Body of pancreas (tissue), 4 donors: ENCODE measurements at regions not wholly inside any gene's neighbourhood (a gene's known extent, or its start where the extent isn't known, plus 50 kb on each side); places are given as distances from the start of the nearest gene placed in this dataset.

ENCODE experiments used
- CTCF ChIP-seq, 7 experiments: fragments of 450-650 bp in 4 of 7; fragments of 200-600 bp in 3 of 7; sonication (generic) in 3 of 7; IDR thresholded peaks; one replicate each; pipeline ENCODE4 v1.5.1; 2016 to 2019; ENCODE audit warnings: antibody characterized with exemption in 7 of 7
- POLR2A ChIP-seq, 3 donors: fragments of 450-650 bp; IDR thresholded peaks; one replicate each; pipeline ENCODE4 v1.6.1; 2016; ENCODE audit warnings: antibody characterized with exemption in 3 of 3, mild to moderate bottlenecking in 2 of 3

DNA sequence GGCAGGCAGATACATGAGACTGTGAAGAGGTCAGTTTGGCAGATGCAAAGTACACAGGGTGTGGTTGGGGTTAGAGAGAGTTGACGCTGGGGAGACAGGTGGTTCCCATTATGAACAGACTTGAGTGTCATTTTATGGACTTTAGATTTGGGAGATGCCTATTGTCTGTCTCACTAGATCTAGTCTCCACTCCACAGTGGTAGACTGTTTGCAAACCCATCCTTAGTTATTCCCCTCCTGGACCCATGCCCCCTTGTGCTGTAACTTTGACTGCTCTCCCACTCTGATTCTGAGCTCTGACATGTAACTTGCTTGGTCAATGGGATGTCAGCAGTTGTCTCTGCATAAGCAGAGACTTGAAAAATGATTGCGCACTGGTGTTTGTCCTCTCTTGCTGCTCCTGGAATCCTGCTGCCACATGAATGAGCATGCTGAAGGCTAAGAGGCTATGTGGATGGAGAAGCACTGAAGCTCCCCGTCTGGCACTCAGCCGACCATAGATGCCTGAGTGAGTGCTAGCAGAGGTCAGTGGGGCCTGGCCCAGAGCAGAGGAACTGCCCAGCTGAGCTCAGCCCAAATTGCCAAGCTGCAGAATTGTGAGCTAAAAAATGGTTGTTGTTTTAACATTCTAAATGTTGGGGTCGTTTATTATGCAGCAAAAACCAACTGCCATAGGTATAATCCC, 88.2 kb downstream of the FAM43A start:
- TF ChIP-seq CTCF (IDR thresholded peaks at IDR 0.05) (no peak), POLR2A (IDR thresholded peaks at IDR 0.05) (no peak)
